Neural progenitor cell (in vitro differentiated cells): ENCODE measurements at regions not wholly inside any gene's neighbourhood (a gene's known extent, or its start where the extent isn't known, plus 50 kb on each side); places are given as distances from the start of the nearest gene placed in this dataset.

ENCODE experiments used
- DNase-seq: peaks from one replicate; pipeline ENCODE4 v3.0.0-alpha.2; 2016; ENCODE audit warnings: low spot score
- H2AFZ ChIP-seq: fragments of 200-600 bp; sonication (generic); replicated peaks from 2 replicates; pipeline ENCODE4 v1.6.1; 2016; ENCODE audit warnings: antibody characterized with exemption
- H3F3A ChIP-seq: fragments of 200-600 bp; sonication (generic); 2 replicates; pipeline ENCODE4 v1.6.1; 2016; ENCODE audit warnings: antibody characterized with exemption, low read depth
- H3K27ac ChIP-seq: fragments of 200-600 bp; sonication (generic); 2 replicates; pipeline ENCODE4 v1.5.1; 2016; ENCODE audit warnings: mild to moderate bottlenecking
- H3K27me3 ChIP-seq: fragments of 200-600 bp; sonication (generic); 2 replicates; pipeline ENCODE4 v1.6.1; 2016; ENCODE audit warnings: mild to moderate bottlenecking, moderate library complexity
- H3K36me3 ChIP-seq: fragments of 200-600 bp; sonication (generic); 2 replicates; pipeline ENCODE4 v1.5.1; 2016
- H3K4me1 ChIP-seq: fragments of 200-600 bp; sonication (generic); 2 replicates; pipeline ENCODE4 v1.6.1; 2016; ENCODE audit warnings: mixed run types
- H3K4me2 ChIP-seq: fragments of 200-600 bp; sonication (generic); 2 replicates; pipeline ENCODE4 v1.6.1; 2016
- H3K4me3 ChIP-seq: fragments of 200-600 bp; sonication (generic); 2 replicates; pipeline ENCODE4 v1.5.1; 2016
- H3K79me2 ChIP-seq: fragments of 200-600 bp; sonication (generic); 2 replicates; pipeline ENCODE4 v1.6.1; 2016; ENCODE audit warnings: low read depth
- H3K9ac ChIP-seq: fragments of 200-600 bp; sonication (generic); 2 replicates; pipeline ENCODE4 v1.6.1; 2016
- H3K9me3 ChIP-seq: fragments of 200-600 bp; sonication (generic); 2 replicates; pipeline ENCODE4 v1.5.1; 2016; ENCODE audit warnings: low read depth
- H4K20me1 ChIP-seq: fragments of 200-600 bp; sonication (generic); 2 replicates; pipeline ENCODE4 v1.6.1; 2016; ENCODE audit warnings: low read depth
- H3K27ac Mint-ChIP-seq: 3 replicates; pipeline ENCODE4 v1.8.0; 2021; ENCODE audit warnings: mixed read lengths
- H3K27me3 Mint-ChIP-seq: 2 replicates; pipeline ENCODE4 v1.8.0; 2022; ENCODE audit warnings: low read depth, mild to moderate bottlenecking, inconsistent platforms, moderate library complexity, mixed read lengths; ENCODE audit not compliant: insufficient read depth
- H3K36me3 Mint-ChIP-seq: 3 replicates; pipeline ENCODE4 v1.8.0; 2021; ENCODE audit warnings: mixed read lengths
- H3K4me1 Mint-ChIP-seq: 3 replicates; pipeline ENCODE4 v1.8.0; 2021; ENCODE audit warnings: mixed read lengths
- H3K4me3 Mint-ChIP-seq: 3 replicates; pipeline ENCODE4 v1.8.0; 2021; ENCODE audit warnings: mild to moderate bottlenecking, moderate library complexity, mixed read lengths
- H3K9me3 Mint-ChIP-seq: 3 replicates; pipeline ENCODE4 v1.8.0; 2020; ENCODE audit warnings: mixed read lengths
- CTCF ChIP-seq: fragments of 200-600 bp; sonication (generic); IDR thresholded peaks from 2 replicates; pipeline ENCODE4 v1.5.1; 2017; ENCODE audit warnings: antibody characterized with exemption, mild to moderate bottlenecking
- EZH2 ChIP-seq: fragments of 200-600 bp; sonication (generic); IDR thresholded peaks from 2 replicates; pipeline ENCODE4 v1.6.1; 2017; ENCODE audit warnings: antibody characterized with exemption, mild to moderate bottlenecking, moderate library complexity
- EZH2phosphoT487 ChIP-seq: fragments of 200-600 bp; sonication (generic); IDR thresholded peaks from 2 replicates; pipeline ENCODE4 v1.6.1; 2017; ENCODE audit warnings: antibody characterized with exemption

GRCh38 chr13:81021284-81021840, 680.4 kb upstream of the SPRY2 start:
- no peak overlapping the region for H3K4me3 Mint-ChIP-seq
- Histone ChIP-seq H3K9ac (no peak overlapping the region), H3K36me3 (no peaks in the 10 kb centered on the region), H3K79me2 (no peaks in the 10 kb centered on the region), H3K27me3 (no peaks in the 10 kb centered on the region), H3K4me1 (no peaks in the 10 kb centered on the region), H3F3A (no peaks in the 10 kb centered on the region), H3K4me3 (no peak overlapping the region), H3K27ac (no peak overlapping the region), H3K4me2 (no peak overlapping the region), H3K9me3 (no peaks in the 10 kb centered on the region), H2AFZ (no peak overlapping the region), H4K20me1 (no peaks in the 10 kb centered on the region)
- no peak for DNase-seq
- peaks cover 9% of the 10 kb centered on the region for H3K36me3 Mint-ChIP-seq
- H3K27me3 Mint-ChIP-seq = no peaks in the 10 kb centered on the region
- TF ChIP-seq EZH2phosphoT487 (no peak), EZH2 (no peak), CTCF (no peak)
- H3K9me3 Mint-ChIP-seq = peaks cover 37% of the 10 kb centered on the region
- no peaks in the 10 kb centered on the region for H3K4me1 Mint-ChIP-seq
- H3K27ac Mint-ChIP-seq = no peak overlapping the region

- H2AFZ ChIP-seq = no peak overlapping the region
- no peaks in the 10 kb centered on the region for H3K4me1 ChIP-seq
- H3K9me3 Mint-ChIP-seq = peaks cover 48% of the 10 kb centered on the region
- H3K27ac Mint-ChIP-seq = no peak overlapping the region
- H3K79me2 ChIP-seq = no peaks in the 10 kb centered on the region
- H3K27me3 Mint-ChIP-seq = no peaks in the 10 kb centered on the region
- H4K20me1 ChIP-seq = no peaks in the 10 kb centered on the region
- H3K36me3 ChIP-seq = no peaks in the 10 kb centered on the region
- no peaks in the 10 kb centered on the region for H3F3A ChIP-seq
- no peak overlapping the region for H3K4me2 ChIP-seq
- no peaks in the 10 kb centered on the region for H3K4me1 Mint-ChIP-seq
- H3K9ac ChIP-seq = no peak overlapping the region
- H3K9me3 ChIP-seq = no peaks in the 10 kb centered on the region
- no peak overlapping the region for H3K4me3 ChIP-seq
- no peak overlapping the region for H3K27ac ChIP-seq
- no peak for TF ChIP-seq EZH2phosphoT487
- TF ChIP-seq EZH2 = no peak
- peaks cover 9% of the 10 kb centered on the region for H3K36me3 Mint-ChIP-seq
- DNase-seq = no peak
- H3K4me3 Mint-ChIP-seq = no peak overlapping the region
- H3K27me3 ChIP-seq = no peaks in the 10 kb centered on the region
Observed at GRCh38 chr13:81020010-81020409, 679.1 kb upstream of the SPRY2 start.

DNA sequence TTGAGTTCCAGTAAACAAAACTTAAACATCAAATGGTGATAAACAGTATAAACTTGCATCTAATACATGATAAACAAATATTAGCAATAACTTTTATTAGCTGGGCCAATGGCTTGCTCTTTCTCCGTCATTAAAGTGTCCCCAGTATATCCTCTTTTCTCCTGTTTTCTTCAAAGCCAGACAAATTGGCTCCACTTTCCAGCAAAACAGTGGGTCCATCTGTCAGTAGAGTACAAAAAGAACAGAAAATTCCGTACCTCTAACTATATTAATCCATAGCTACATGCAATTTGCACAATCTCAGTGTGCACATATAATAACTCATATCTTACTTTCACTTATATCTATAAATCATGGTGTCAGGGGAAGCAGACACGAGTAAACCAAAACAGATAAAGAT, 678.0 kb upstream of the SPRY2 start:
- Histone ChIP-seq H3K9ac (no peak overlapping the region), H3K27ac (no peak overlapping the region), H4K20me1 (no peaks in the 10 kb centered on the region), H3K4me3 (no peak overlapping the region), H3K4me1 (no peaks in the 10 kb centered on the region), H3K27me3 (no peaks in the 10 kb centered on the region), H3K36me3 (no peaks in the 10 kb centered on the region), H3K79me2 (no peaks in the 10 kb centered on the region), H3K9me3 (no peaks in the 10 kb centered on the region), H3F3A (no peaks in the 10 kb centered on the region), H3K4me2 (no peak overlapping the region), H2AFZ (no peak overlapping the region)
- Mint-ChIP-seq H3K27me3 (no peaks in the 10 kb centered on the region), H3K9me3 (peaks cover 48% of the 10 kb centered on the region), H3K27ac (no peak overlapping the region), H3K4me3 (no peak overlapping the region), H3K36me3 (peaks cover 11% of the 10 kb centered on the region), H3K4me1 (no peaks in the 10 kb centered on the region)
- DNase-seq = no peak
- TF ChIP-seq EZH2phosphoT487 = no peak
- no peak for TF ChIP-seq EZH2
- TF ChIP-seq CTCF = no peak

DNA sequence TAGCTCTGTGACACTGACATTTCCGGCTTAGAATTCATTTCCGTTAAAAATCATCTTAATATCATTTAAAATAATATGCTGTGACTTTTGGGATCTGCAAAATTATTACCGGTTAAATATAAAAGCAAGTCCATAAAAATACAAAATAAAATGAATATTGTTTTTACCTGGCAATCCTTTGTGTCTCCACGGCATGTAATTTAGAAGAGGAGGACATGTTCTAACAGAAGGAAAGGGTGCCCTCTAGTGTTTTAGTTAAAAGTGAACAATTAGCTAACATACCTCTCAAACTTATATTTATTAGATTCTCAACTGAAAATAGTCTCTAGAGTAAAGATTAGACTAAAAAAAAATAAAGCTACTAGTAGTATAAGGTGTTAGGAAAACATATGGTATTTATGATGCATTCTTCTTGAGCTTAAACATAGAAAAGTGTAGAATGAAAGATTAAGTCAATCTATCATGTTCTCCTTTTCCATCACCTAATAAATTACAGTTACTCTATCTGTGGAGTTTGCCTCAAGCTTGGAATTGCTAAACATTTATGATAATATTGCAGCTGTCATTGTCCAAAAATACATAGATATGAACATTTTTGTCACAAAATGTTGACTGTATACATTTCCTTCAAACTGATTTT, 676.7 kb upstream of the SPRY2 start:
- Mint-ChIP-seq H3K4me1 (no peaks in the 10 kb centered on the region), H3K27me3 (no peaks in the 10 kb centered on the region), H3K36me3 (peaks cover 7% of the 10 kb centered on the region), H3K4me3 (no peak overlapping the region), H3K9me3 (peaks cover 49% of the 10 kb centered on the region), H3K27ac (no peak overlapping the region)
- H3K27me3 ChIP-seq = no peaks in the 10 kb centered on the region
- H3K9me3 ChIP-seq = no peaks in the 10 kb centered on the region
- no peak overlapping the region for H3K4me2 ChIP-seq
- no peaks in the 10 kb centered on the region for H3K36me3 ChIP-seq
- no peak overlapping the region for H3K4me3 ChIP-seq
- no peaks in the 10 kb centered on the region for H4K20me1 ChIP-seq
- DNase-seq = peak; percentile 70
- H3K9ac ChIP-seq = no peak overlapping the region
- H3F3A ChIP-seq = no peaks in the 10 kb centered on the region
- no peaks in the 10 kb centered on the region for H3K4me1 ChIP-seq
- H3K79me2 ChIP-seq = no peaks in the 10 kb centered on the region
- TF ChIP-seq EZH2phosphoT487 (no peak), EZH2 (no peak), CTCF (peak; percentile 80)
- no peak overlapping the region for H3K27ac ChIP-seq
- no peak overlapping the region for H2AFZ ChIP-seq
